ENCODE measurements at regions not wholly inside any gene's neighbourhood (a gene's known extent, or its start where the extent isn't known, plus 50 kb on each side); places are given as distances from the start of the nearest gene placed in this dataset.

GRCh38 chr22:48310740-48311139 lies 1516.9 kb downstream of the BRD1 start:
- TF ChIP-seq CTCF (IDR thresholded peaks at IDR 0.05 in 8 of 11, conservative IDR thresholded peaks at IDR 0.05 in 3 of 11): no peak
- no peak for TF ChIP-seq POLR2A (IDR thresholded peaks at IDR 0.05)
- no peak for TF ChIP-seq POLR2AphosphoS5 (IDR thresholded peaks at IDR 0.05)

Data from spleen (tissue), 7 donors.